ENCODE measurements at regions not wholly inside any gene's neighbourhood (a gene's known extent, or its start where the extent isn't known, plus 50 kb on each side); places are given as distances from the start of the nearest gene placed in this dataset.

DNA sequence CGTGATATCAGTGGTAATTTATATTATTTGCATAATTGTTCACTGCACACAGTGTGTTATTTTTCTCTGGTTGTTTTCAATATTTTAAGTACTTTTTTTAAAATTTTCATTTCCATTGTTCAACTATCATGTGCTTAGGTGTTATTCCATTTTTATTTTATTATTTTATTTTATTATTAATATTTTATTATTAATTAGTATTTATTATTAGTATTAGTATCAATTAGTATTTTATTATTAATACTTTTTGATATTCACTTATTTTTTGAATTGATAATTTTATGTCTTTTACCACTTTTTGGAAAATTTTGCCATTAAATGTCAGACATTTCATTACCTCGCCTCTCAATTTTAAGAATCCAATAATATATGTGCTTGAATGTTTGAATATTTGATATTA is 593.8 kb upstream of the GRM3 start:
- Histone ChIP-seq H3K9me3 (ENCODE audit: insufficient read depth in 2 of 2, low read depth in 1 of 2, low read length in 1 of 2) (no peaks in the 10 kb centered on the region), H3K56ac (replicated peaks; ENCODE audit: insufficient read length, low read depth, low read length) (no peak overlapping the region), H2BK20ac (ENCODE audit: low read length) (no peak overlapping the region), H4K91ac (replicated peaks; ENCODE audit: insufficient read length, low read length) (no peak overlapping the region), H4K20me1 (replicated peaks in 1 of 2; ENCODE audit: control insufficient read depth in 1 of 2, insufficient read depth in 2 of 2, low read length in 2 of 2) (no peaks in the 10 kb centered on the region), H3K9ac (replicated peaks in 1 of 4; ENCODE audit: extremely low read depth in 1 of 4, low read depth in 3 of 4, low read length in 3 of 4) (no peak overlapping the region), H2BK120ac (replicated peaks; ENCODE audit: low read depth, low read length) (no peak overlapping the region), H3K14ac (ENCODE audit: insufficient read length) (no peak overlapping the region), H4K5ac (ENCODE audit: insufficient read length, low read depth, low read length) (no peak overlapping the region), H3K23ac (ENCODE audit: insufficient read length) (no peak overlapping the region), H2AFZ (ENCODE audit: low read length) (no peak overlapping the region), H3K36me3 (ENCODE audit: control insufficient read depth in 2 of 4, insufficient read depth in 4 of 4, low read length in 3 of 4) (no peaks in the 10 kb centered on the region), H3K4me1 (replicated peaks in 1 of 4; ENCODE audit: control insufficient read depth in 3 of 4, insufficient read depth in 4 of 4, low read length in 3 of 4) (no peaks in the 10 kb centered on the region), H3K27ac (ENCODE audit: low read depth, low read length) (no peak overlapping the region), H3K79me1 (ENCODE audit: low read depth, low read length) (no peaks in the 10 kb centered on the region), H3K23me2 (ENCODE audit: low read depth, low read length) (no peaks in the 10 kb centered on the region), H3K27me3 (replicated peaks in 1 of 4; ENCODE audit: control insufficient read depth in 3 of 4, extremely low read depth in 1 of 4, insufficient read depth in 3 of 4, low read length in 3 of 4) (no peaks in the 10 kb centered on the region), H2AK5ac (ENCODE audit: low read depth, low read length) (no peak overlapping the region), H3K79me2 (ENCODE audit: control insufficient read depth in 1 of 2, insufficient read depth in 2 of 2, low read length in 2 of 2) (no peaks in the 10 kb centered on the region), H3K4me3 (ENCODE audit: extremely low read depth in 1 of 4, insufficient read depth in 2 of 4, low read depth in 3 of 4, low read length in 4 of 4) (no peak overlapping the region), H2BK12ac (ENCODE audit: low read depth, low read length) (no peak overlapping the region), H4K8ac (ENCODE audit: extremely low read depth, insufficient read depth, low read length) (no peak overlapping the region), H2BK15ac (ENCODE audit: low read length) (no peak overlapping the region), H3K4ac (replicated peaks; ENCODE audit: insufficient read length, low read depth, low read length) (no peak overlapping the region), H3K4me2 (ENCODE audit: insufficient read depth in 1 of 2, low read depth in 2 of 2, low read length in 2 of 2) (no peak overlapping the region), H2BK5ac (ENCODE audit: low read depth, low read length) (no peak overlapping the region), H3K18ac (ENCODE audit: extremely low read depth, low read length) (no peak overlapping the region)
- 90% methylated on average over 2 of the region's 2 CpGs; no CpG with 5 or more reads in 1 of the 2 experiments for WGBS, 2 experiments (ENCODE audit: extremely low coverage in 1 of 2, insufficient coverage in 1 of 2, insufficient read length in 1 of 2, insufficient replicate concordance in 2 of 2, low coverage in 1 of 2, low lambda C conversion rate in 2 of 2, missing lambda C conversion rate in 1 of 2)
- ChIA-PET CTCF (ENCODE audit: partially characterized antibody) (no interaction called here), POLR2A (ENCODE audit: partially characterized antibody) (no interaction called here)
- DNase-seq (ENCODE audit: low read depth in 1 of 2, low spot score in 2 of 2): no peak
- FAIRE-seq: no peak
- TF ChIP-seq CREB1 (IDR thresholded peaks at IDR 0.05) (no peak), RXRA (IDR thresholded peaks at IDR 0.05; ENCODE audit: insufficient read depth, low read depth, low read length) (no peak), CBX8 (IDR thresholded peaks at IDR 0.05; ENCODE audit: borderline replicate concordance, low read depth, low read length) (no peak), POU5F1 (IDR thresholded peaks at IDR 0.05; ENCODE audit: low read depth, low read length) (no peak), RAD21 (IDR thresholded peaks at IDR 0.05 in 1 of 2, conservative IDR thresholded peaks at IDR 0.05 in 1 of 2; ENCODE audit: low read depth in 2 of 2, low read length in 2 of 2) (no peak), CEBPB (IDR thresholded peaks at IDR 0.05; ENCODE audit: low read depth, low read length) (no peak), TEAD4 (IDR thresholded peaks at IDR 0.05; ENCODE audit: low read depth, low read length) (no peak), SP4 (IDR thresholded peaks at IDR 0.05; ENCODE audit: low read length) (no peak), JUND (IDR thresholded peaks at IDR 0.05; ENCODE audit: low read length) (no peak), RBBP5 (IDR thresholded peaks at IDR 0.05; ENCODE audit: borderline replicate concordance, low read depth, low read length) (no peak), SUZ12 (IDR thresholded peaks at IDR 0.05; ENCODE audit: low read length) (no peak), HDAC2 (IDR thresholded peaks at IDR 0.05; ENCODE audit: borderline replicate concordance in 1 of 2, low read depth in 2 of 2, low read length in 2 of 2) (no peak), BCL11A (IDR thresholded peaks at IDR 0.05; ENCODE audit: low read depth in 2 of 2, low read length in 2 of 2) (no peak), NANOG (IDR thresholded peaks at IDR 0.05; ENCODE audit: insufficient read depth, low read depth, low read length, poor library complexity, severe bottlenecking) (no peak), FOSL1 (IDR thresholded peaks at IDR 0.05; ENCODE audit: insufficient read depth, low read depth, low read length) (no peak), YY1 (IDR thresholded peaks at IDR 0.05; ENCODE audit: low read depth, low read length) (no peak)

Data from H1 (cell line).